ENCODE measurements at regions not wholly inside any gene's neighbourhood (a gene's known extent, or its start where the extent isn't known, plus 50 kb on each side); places are given as distances from the start of the nearest gene placed in this dataset.

DNA sequence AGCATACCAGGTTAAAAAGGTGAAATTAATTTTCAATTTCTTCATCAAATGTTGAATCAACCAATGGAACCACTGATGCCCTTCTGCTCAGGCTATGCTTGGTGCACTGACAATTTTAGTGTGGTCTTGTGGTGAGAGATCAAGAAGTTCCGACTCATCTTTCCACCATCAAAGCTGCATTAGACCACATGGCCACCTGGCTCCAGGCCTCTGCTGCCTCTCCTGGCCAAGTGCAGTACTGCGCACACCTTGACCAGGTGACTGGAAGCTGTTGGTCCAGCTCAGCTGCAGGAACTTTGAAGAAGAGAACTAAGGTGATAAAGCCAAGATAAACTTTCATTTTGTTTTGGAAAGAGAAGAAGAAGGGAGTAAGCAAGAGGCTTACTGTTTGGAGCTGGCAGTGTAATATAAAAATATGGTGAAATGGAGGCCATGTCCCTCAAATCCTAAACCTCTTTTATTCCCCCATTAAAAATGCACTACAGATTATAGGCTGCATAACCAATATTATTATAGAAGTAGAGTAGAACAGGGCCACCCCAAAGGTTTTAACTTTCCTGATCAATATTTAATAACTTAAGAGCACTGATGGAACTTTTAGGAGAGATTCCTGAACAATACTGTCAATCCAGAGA, 315.5 kb upstream of the C9orf72 start:
- DNase-seq (ENCODE audit: low read depth): peak; percentile 52

DNA sequence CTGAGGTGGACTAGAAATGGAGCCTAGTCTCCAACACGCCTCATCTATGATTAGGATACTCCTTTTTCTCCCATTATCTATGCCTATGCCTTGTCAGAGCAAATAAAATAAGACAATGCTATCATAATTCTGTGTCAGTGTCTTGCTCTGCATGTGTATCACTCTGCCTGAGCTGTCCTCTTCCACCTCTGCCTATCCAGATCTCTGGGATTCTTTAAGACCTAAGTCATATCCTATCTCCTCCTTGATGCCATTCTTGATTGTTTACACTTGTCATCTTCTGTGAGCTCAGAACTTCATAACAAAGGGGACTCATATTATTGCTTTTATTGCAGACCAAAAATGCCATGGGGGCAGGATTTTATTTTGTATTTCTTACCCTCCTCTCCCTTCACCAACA, 351.2 kb upstream of the C9orf72 start:
- no peak for DNase-seq (ENCODE audit: low read depth)

DNA sequence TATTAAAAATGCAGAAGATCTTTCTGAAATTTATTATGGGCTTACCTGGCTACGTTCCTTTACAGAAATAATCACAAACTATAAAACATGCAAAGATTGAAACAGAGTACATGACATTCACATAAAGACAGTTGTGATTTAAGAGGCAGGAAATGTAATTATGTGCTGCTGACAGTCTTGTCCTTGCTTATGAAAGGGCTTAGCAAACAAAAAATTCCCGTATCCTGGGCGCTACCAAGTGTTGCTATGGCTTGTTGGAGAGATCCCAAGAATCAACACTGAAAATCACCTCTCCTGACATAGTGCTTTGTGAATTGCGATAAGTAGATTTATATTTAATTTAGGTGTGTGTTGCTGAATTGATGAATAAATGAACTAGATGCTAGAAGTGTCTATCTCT, 352.5 kb upstream of the C9orf72 start:
- no peak for DNase-seq (ENCODE audit: low read depth)

DNA sequence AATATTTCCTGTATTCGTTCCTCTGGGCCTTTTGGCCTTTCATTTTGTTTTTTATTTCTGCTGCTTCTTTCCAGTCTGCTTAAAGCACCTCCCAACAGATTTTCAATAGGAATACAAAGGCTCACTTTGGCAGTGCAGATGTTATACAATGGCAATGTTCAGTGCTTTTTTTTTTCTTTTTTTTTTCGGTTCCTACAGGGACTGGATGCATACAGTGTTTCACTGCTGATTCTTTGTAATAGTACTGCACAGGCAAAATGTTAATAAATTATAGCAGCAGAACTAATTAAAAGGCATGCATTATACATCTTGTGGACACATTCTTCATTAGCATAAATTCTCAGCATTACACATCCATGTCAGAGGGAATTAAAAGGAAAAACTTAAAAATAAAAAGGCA, 356.6 kb upstream of the C9orf72 start:
- no peak for DNase-seq (ENCODE audit: low read depth)

DNA sequence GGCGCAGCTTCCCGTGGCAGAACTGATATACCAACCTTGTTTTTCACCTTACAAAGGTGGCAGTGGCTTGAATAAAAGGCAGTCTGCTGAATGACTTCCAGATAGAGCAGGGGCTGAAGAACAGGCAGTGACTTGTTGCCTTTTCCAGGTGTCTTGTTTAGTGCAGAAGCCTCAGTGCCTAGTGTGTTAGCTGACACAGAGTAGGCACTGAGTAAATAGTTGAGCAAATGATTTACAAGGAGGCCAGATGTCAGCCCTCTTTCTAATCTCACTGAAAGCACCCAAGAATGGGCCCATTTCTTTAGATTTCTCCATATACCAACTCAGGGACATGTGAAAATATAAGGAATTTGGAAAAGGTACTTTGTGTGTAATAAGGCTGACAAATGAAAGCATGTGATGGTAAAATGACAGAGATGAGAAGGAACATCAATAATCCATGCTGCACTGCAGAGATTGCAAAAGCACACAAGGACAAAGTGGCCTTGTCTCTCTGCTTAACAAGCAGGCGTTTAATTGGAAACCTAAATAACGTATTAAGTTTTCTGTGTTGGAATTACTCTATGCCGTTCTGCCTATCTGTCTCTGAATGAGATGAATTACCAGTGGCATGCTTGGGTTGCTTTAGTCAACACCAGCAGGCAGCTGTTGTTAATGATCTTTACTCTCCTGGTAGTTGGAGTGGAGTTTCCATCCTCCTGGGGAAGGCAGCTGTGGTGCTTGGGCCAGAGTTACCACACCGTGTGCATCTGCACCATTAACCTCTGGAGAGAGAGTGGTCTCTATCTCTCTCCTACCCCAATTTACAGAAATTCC, 360.1 kb upstream of the C9orf72 start:
- no peak for DNase-seq (ENCODE audit: low read depth)

DNA sequence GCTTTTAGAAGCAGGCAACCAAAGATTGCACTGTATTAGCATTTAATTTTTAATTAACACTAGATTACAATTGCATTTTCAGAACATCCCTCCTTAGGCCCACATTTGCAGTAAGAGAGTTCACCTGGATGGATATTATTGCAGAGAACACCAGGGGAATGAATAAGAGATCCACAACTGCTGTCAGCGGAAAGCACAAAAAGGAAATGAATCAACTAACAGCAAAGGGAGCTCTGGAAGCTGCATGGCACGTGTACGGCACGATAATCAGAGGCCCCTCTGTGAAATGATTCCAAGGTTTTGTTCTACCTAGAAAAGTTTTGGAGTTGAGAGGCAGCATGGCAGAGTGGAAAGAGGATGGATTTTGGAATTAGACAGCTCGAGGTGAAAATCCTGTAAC, 361.2 kb upstream of the C9orf72 start:
- DNase-seq (ENCODE audit: low read depth): no peak

DNA sequence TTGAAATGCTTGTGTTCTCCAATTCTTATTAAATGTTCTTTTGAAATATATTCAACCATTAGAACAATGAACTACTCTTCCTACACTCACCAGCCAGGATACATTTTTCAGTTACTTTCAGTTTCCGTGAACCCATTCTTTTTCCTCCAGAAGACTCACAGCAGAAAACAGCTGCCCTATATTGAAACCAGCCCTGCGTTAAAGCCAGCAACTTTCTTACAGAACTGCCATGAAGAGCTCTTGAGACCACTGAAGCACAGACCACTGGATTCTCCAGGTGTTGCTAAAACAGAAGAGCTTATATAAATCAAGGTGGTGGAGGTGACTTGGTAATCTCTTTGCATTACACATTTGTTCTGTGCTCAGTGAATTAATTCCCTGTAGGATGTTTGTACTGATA, 365.9 kb upstream of the C9orf72 start:
- no peak for DNase-seq (ENCODE audit: low read depth)

DNA sequence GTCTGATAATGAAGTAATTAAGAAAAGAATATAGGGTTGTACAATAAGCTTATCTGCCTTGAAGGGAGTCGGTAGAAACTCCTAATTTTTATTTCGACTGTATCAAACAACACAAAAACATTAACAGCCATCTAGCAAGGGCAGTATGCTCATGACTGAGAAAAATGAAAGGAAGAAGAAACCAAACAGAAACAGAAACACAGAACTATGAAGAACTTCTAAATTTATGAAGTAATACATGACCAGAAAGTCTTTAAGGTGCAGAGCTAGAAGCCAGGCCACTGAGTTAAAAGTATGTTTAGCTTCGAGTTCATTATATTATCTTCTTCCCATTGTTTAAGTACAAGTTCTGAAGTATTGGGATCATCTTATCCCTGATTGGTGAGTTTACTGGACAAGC, 367.3 kb upstream of the C9orf72 start:
- DNase-seq (ENCODE audit: low read depth): no peak

DNA sequence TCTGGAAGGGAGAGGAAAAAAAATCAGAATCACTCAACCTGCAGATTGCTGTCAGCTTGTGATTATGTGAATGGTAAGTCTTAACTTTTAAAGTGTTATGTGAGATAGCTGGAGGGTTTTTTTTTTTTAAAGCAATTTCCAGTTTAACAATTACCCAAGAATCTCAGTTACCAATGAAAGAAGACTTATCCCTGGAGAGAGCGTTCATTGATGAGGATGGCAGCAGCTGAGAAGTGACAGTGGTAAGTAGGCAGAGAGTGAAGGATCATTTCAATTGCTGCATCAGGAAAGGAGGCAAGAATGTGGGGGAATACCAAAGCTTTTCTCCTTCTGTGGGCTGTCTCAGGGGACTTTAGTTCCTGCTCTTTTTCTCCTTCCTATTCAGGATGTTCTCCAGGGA, 370.2 kb upstream of the C9orf72 start:
- DNase-seq (ENCODE audit: low read depth): no peak

DNA sequence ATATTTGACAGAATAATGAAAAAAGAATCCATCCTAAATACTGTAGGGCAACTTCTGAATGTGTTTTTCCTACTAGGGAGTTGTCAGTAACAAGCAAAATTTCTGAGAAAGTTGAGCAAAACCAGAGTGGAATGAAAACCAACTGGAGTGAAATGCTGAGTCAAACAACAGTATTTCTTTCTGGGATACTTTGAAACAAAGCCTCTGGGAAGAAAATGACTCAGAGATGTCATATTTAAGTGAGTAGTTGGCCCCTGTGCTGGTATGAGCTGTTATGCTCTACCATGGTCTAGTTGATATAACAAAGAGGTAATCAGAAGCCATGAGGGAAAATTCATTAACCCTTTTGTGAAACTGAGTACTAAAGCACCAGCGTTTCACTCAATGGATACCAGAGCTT, 372.1 kb upstream of the C9orf72 start:
- no peak for DNase-seq (ENCODE audit: low read depth)

DNA sequence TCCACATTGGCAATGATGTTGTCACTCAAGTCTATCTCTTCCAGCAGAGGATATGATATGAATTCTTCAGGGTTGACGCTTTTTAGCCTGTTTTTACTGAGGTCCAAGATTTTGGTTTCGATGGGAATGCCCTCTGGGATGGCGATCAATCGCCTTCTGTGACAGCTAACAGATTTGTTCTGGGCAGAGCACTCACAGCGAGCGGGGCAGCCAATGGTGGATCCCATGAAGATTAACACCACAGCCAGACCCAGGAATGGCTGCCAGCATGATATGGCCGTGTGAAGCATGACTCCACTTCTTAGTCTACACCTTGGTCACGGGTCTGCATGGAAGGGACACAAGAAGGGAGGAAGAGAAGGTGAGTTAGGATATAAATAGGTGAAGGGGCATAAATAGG, 377.1 kb upstream of the C9orf72 start:
- DNase-seq (ENCODE audit: low read depth): no peak

DNA sequence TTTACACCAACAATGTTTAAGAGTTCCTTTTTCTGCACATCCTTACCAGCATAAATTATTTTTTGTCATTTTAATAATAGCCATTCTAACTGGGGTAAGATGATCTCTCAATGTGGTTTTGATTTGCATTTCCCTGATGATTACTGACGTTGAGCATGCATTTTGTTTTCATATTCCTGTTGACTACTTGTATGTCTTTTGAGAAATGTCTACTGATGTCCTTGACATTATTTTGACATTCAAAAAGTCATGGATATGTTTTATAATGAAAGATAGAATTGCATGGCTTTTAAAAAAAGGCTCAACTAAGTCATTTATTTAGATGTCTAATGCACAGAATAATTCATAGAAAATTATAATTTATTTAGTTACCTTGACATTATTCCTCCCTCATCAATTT, 381.6 kb upstream of the C9orf72 start:
- DNase-seq (ENCODE audit: low read depth): no peak

DNA sequence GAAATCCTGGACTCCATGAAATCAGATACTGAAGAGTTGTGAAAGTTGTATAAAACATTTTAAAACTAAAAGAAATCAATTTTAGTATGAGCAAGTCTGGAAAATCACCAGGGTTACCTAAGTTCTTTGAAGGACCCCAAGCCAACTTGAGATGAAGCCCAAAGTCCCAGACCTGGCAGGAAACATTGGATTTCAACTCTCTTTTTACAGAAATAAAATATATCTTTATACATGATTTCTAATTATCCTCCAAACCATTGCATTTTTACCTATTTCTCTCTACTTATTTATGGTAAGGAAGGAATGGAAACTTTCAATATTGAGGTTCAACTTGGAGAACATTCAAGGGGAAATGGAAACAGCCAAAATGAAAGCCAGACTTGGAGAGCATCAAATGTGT, 390.6 kb upstream of the C9orf72 start:
- DNase-seq (ENCODE audit: low read depth): no peak

DNA sequence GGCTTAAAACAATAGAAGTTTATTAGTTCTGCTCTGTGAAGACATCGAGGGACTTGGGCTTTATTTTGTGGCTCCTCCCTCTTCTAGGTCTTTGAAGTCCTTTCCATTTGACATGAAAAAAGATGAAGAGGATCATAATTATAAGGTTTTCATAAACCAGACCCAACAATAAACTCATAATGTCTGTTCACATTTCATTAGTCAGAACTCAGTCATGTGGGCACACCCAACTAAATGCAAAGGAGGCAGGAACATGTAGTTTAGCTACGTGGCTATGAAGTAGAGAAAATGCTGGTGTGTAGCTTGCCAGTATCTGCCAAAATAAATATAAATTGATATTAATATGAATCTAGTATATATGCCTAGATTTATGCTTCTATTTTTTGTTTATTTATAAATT, 393.9 kb upstream of the C9orf72 start:
- DNase-seq (ENCODE audit: low read depth): no peak

DNA sequence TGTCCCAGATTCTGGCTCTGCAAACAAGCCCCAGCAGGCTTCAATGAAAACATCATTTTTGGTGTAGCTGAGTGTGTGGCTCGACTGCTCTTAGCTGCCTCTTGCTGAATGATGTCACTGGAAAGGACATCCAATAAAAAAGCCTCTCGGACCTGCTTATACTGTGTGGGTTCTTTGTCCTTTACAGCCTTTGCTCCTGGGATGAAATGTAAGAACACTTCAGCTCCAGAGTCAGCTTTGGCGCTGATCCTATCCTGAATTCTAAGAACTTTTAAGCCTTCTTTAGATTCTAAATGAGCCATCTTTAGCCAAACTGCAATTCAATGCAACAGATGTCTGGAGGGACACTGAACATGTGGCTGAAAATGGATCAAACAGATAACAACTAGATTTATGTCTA, 404.6 kb upstream of the C9orf72 start:
- no peak for DNase-seq (ENCODE audit: low read depth)

DNA sequence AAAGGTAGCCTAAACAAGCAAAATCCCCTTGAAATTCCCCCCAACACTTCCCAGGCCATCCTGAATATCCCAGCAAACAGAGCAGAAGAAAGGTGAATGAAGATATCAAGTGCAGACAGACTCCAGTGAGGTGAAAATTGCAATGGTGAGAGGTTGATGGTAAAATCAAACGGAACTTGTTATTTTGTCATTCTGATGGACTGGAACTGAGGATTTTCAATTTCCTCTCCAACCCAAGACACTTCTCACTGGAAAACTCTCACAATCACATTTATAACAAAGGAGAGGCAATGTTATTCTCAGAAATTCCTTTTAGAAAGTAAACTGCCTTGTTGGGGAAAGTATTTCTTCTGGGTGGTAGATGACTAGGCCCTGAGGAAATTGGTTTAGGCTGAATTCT, 412.4 kb upstream of the C9orf72 start:
- DNase-seq (ENCODE audit: low read depth): no peak

DNA sequence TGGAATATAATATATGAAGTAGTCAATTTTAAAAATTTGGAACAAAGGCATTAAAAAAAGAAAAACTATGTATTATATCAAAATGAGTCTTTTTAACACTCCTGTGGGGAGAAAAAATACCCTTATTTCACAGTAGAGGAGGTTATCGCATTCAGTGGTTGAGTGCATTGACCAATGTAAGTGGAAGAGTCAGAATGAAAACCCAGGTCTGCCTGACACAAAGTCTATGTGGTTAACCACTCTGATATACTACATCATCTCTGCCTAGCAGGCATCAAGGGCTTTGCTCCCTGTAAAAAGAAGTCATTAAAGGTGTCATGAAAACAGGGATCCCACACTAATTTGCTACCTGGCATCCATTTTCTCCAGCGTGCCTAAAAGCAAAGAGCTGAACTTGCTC, 417.2 kb upstream of the C9orf72 start:
- no peak for DNase-seq (ENCODE audit: low read depth)

DNA sequence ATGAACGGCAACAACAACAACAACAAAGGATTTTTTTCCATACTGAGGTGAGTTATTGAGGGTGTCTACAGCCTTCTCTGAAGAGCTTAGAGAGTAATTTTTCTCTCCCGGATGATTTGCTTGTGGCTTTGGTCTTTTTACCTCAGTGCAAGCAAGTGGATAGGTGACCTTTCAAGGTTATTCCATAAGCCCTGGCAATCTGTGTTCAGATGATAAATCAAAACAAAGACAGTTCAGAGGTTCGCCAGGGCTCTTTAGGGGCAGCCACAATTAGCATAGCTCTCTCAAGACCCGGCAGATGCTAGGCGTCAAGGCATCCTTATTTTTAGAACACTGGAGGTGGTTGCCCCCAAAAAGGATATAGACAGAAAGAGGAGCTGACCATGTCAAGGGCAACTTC, 417.9 kb upstream of the C9orf72 start:
- DNase-seq (ENCODE audit: low read depth): no peak

DNA sequence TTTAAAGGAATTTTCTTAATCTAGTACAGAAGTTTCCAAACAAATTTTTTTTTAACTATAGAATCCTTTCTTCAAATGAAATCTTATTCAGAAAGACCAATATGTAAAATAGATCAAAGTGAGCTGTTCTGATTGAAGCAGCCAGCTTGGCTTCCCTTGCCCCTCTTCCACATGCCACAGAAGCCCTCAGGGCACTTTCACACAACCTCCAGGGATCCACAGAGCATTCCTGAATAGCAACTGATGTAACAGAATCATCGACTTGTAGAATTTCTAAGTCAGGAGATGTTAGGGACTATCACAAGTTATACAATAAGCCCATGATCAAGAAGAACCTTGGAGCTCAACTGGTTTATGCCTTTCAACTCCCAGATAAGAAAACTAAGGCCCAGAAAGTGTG, 427.8 kb upstream of the C9orf72 start:
- DNase-seq (ENCODE audit: low read depth): no peak

DNA sequence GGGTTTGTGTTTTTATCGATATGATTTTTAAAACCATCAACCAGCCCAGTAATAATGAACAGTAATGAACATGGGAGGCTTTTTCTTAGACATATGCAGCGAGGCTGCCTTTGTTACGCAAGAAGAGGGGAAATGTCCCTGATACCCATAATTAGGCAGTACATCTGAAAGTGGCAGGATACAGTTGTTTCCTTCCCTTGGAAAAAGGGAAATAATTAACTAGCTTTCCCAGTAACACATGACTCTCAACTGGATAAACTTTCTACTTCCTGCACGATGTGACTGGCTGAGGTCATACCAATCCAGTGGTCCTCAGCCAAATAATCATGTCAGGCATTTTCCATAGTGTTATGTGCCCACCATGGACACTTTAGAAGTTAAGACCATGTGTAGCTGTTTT, 431.6 kb upstream of the C9orf72 start:
- no peak for DNase-seq (ENCODE audit: low read depth)

DNA sequence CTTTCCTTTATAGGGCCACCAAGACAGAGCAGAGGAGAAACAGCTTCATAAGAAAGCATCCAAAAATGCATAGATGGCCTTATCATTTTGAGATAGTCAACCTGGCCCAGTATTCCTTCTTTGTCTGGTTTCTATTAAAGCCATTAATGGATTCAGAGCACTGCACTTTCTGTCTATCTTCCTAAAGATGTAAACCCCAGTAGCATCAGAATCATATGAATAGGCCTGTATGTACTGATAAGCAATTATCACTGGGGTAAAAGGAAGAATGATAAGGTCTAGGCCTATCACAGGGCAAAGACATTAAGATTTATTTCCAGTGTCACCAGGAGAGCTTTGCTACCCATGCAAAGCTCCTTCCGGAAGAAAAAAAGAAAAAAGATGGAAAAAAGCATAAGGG, 432.5 kb upstream of the C9orf72 start:
- DNase-seq (ENCODE audit: low read depth): no peak

DNA sequence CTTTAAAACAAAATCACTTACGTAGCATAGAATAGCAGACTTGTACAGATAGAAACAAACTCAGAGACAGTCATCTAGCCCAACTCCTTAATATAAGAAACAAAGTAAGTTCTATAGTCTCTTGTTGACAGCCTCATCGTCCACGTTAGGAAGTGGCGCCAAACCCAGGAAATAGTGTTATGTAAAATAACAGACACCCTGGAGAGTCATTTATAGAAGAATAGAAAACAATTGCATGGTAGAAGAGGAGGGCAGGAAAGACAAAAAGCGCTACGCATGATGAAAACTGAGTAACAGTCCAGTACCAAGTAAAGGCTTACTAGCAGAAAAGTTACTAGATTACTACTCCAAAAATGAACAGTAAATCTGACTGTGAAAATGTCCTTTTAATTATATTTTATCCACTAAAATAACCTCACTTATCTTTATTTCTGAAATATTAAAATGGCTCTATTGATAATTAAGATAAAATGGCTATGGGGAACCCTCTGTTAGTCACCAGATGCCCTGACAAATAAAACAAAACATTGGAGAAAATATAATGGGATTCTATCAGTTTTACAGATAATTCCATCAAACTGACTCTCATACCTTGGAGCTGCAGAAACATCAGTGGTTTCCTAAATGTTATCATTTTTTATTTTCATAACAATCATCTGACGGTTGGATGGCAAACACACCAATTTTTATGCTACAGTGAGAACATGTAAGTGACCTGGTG, 434.0 kb upstream of the C9orf72 start:
- DNase-seq (ENCODE audit: low read depth): no peak

DNA sequence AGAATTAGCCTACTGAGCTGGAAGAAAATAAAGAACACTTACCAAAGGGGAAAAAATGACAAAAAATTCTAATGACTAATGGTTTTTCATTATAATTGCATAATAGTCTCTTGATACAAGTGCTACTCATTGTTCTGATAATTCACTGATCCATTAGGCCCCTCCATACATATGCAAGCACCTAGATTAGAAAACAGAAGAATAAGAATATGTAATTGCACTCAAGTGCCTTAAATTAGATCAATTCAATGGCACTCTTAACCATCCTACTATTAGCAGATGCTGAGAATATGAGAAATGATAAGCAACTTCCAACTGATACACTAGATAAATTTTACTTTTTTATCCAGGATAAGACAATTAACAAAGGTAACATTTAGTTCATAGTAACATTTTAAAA, 440.9 kb upstream of the C9orf72 start:
- DNase-seq (ENCODE audit: low read depth): no peak
